ENCODE measurements at regions not wholly inside any gene's neighbourhood (a gene's known extent, or its start where the extent isn't known, plus 50 kb on each side); places are given as distances from the start of the nearest gene placed in this dataset.

DNA sequence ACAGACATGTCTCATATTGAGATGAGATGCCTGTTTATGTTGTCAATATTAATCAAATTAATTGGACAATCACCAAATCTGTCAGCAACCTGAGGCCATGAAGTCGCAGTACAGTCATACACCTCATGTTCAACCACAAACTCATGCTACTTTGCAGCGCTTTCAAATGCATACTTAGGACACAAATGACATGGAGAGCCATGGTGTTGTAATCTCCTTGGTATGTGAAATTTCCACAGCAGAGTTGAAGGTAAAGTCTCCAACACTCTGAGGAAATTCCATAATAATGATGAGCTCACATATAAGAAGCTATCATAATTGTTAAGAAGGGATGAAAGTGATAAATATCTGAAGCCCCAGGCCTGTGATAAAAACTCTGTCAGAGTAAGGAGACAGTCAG is 873.9 kb downstream of the MCTP2 start:
- Histone ChIP-seq H3K4me1 (ENCODE audit: insufficient read depth, low read length) (no peaks in the 10 kb centered on the region), H3K36me3 (replicated peaks in 1 of 2; ENCODE audit: control insufficient read depth in 1 of 2, insufficient read depth in 2 of 2, low read length in 2 of 2) (no peaks in the 10 kb centered on the region), H2AFZ (ENCODE audit: low read length) (no peak overlapping the region), H3K27me3 (ENCODE audit: control insufficient read depth in 1 of 2, insufficient read depth in 2 of 2, low read length in 2 of 2) (no peaks in the 10 kb centered on the region), H3K27ac (ENCODE audit: extremely low read length, insufficient read depth, low read length) (no peak overlapping the region), H3K4me3 (replicated peaks in 1 of 3; ENCODE audit: insufficient read depth in 1 of 3, low read depth in 2 of 3, low read length in 3 of 3) (no peak overlapping the region), H3K9me3 (ENCODE audit: low read length) (peaks cover 82% of the 10 kb centered on the region), H3K9ac (ENCODE audit: insufficient read depth, low read depth, low read length) (no peak overlapping the region), H4K20me1 (ENCODE audit: insufficient read depth, low read length) (no peaks in the 10 kb centered on the region), H3K79me2 (ENCODE audit: insufficient read depth, low read length) (no peaks in the 10 kb centered on the region), H3K4me2 (ENCODE audit: low read depth, low read length) (no peak overlapping the region)
- in situ Hi-C loops (cut with HindIII; ENCODE audit: extremely low pct_ligation_motif_present, low pct_unique_long_range_greater_than_20kb) (no loop called here), intact Hi-C loops (cut with micrococcal nuclease; ENCODE audit: unreplicated experiment) (no loop called here)
- TF ChIP-seq, protein P1, sequence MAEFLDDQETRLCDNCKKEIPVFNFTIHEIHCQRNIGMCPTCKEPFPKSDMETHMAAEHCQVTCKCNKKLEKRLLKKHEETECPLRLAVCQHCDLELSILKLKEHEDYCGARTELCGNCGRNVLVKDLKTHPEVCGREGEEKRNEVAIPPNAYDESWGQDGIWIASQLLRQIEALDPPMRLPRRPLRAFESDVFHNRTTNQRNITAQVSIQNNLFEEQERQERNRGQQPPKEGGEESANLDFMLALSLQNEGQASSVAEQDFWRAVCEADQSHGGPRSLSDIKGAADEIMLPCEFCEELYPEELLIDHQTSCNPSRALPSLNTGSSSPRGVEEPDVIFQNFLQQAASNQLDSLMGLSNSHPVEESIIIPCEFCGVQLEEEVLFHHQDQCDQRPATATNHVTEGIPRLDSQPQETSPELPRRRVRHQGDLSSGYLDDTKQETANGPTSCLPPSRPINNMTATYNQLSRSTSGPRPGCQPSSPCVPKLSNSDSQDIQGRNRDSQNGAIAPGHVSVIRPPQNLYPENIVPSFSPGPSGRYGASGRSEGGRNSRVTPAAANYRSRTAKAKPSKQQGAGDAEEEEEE (CRISPR knock-in tag; IDR thresholded peaks at IDR 0.05; ENCODE audit: borderline replicate concordance) = no peak
- WGBS (ENCODE audit: low lambda C conversion rate) = 24% methylated on average over 2 of the region's 2 CpGs
- no TSS peak for BruUV-seq (replicated peaks)
- DNase-seq (ENCODE audit: low spot score) = no peak
- ChIA-PET POLR2A (no interaction called here), CTCF (ENCODE audit: low intra/inter-chr PET ratio, low total read pairs) (no interaction called here)
- no peak for ATAC-seq
- no peak for FAIRE-seq

DNA sequence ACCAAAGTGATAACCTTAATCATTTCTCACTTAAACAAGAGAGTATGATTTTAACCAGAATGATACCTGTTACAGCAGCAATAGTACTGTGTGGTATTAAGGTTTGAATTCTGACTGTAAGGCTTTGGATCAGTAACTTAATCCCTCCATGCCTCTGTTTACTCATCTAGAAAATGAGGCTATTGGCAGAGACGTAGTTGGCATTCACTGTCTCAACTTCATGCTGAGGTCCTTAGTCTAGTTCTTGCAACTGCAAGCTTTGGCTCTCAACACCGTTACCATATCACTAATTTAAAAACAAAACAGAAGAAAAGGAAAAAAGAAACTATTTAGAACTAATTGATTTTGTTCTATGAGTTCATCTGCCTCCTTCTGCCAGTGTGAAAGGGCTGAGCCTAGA is 875.4 kb downstream of the MCTP2 start:
- H3K9ac ChIP-seq (ENCODE audit: insufficient read depth, low read depth, low read length) = no peak overlapping the region
- no peaks in the 10 kb centered on the region for H3K79me2 ChIP-seq (ENCODE audit: insufficient read depth, low read length)
- intact Hi-C loops (cut with micrococcal nuclease; ENCODE audit: unreplicated experiment) = no loop called here
- H3K4me3 ChIP-seq (replicated peaks in 1 of 3; ENCODE audit: insufficient read depth in 1 of 3, low read depth in 2 of 3, low read length in 3 of 3) = no peak overlapping the region
- H3K4me2 ChIP-seq (ENCODE audit: low read depth, low read length) = no peak overlapping the region
- no peaks in the 10 kb centered on the region for H3K27me3 ChIP-seq (ENCODE audit: control insufficient read depth in 1 of 2, insufficient read depth in 2 of 2, low read length in 2 of 2)
- in situ Hi-C loops (cut with HindIII; ENCODE audit: extremely low pct_ligation_motif_present, low pct_unique_long_range_greater_than_20kb) = no loop called here
- 7% methylated on average over 2 of the region's 2 CpGs for WGBS (ENCODE audit: low lambda C conversion rate)
- ChIA-PET POLR2A (no interaction called here), CTCF (ENCODE audit: low intra/inter-chr PET ratio, low total read pairs) (no interaction called here)
- ATAC-seq = no peak
- no peak overlapping the region for H3K27ac ChIP-seq (ENCODE audit: extremely low read length, insufficient read depth, low read length)
- H2AFZ ChIP-seq (ENCODE audit: low read length) = no peak overlapping the region
- no peaks in the 10 kb centered on the region for H3K36me3 ChIP-seq (replicated peaks in 1 of 2; ENCODE audit: control insufficient read depth in 1 of 2, insufficient read depth in 2 of 2, low read length in 2 of 2)
- H3K9me3 ChIP-seq (ENCODE audit: low read length) = peaks cover 86% of the 10 kb centered on the region
- BruUV-seq (replicated peaks) = no TSS peak
- no peak for DNase-seq (ENCODE audit: low spot score)
- FAIRE-seq = no peak
- no peaks in the 10 kb centered on the region for H4K20me1 ChIP-seq (ENCODE audit: insufficient read depth, low read length)
- no peaks in the 10 kb centered on the region for H3K4me1 ChIP-seq (ENCODE audit: insufficient read depth, low read length)
- no peak for TF ChIP-seq EZH2 (conservative IDR thresholded peaks at IDR 0.05; ENCODE audit: low read depth, low read length)
- no peak for TF ChIP-seq ZSCAN9 (CRISPR knock-in tag; IDR thresholded peaks at IDR 0.05; ENCODE audit: borderline replicate concordance)
- TF ChIP-seq FOXJ3 (CRISPR knock-in tag; IDR thresholded peaks at IDR 0.05; ENCODE audit: borderline replicate concordance) = no peak
- no peak for TF ChIP-seq HNF4G (IDR thresholded peaks at IDR 0.05; ENCODE audit: borderline replicate concordance, low read depth, low read length)
- TF ChIP-seq HNF4G (CRISPR knock-in tag; IDR thresholded peaks at IDR 0.05; ENCODE audit: borderline replicate concordance, low read depth) = no peak
- TF ChIP-seq, protein P2, sequence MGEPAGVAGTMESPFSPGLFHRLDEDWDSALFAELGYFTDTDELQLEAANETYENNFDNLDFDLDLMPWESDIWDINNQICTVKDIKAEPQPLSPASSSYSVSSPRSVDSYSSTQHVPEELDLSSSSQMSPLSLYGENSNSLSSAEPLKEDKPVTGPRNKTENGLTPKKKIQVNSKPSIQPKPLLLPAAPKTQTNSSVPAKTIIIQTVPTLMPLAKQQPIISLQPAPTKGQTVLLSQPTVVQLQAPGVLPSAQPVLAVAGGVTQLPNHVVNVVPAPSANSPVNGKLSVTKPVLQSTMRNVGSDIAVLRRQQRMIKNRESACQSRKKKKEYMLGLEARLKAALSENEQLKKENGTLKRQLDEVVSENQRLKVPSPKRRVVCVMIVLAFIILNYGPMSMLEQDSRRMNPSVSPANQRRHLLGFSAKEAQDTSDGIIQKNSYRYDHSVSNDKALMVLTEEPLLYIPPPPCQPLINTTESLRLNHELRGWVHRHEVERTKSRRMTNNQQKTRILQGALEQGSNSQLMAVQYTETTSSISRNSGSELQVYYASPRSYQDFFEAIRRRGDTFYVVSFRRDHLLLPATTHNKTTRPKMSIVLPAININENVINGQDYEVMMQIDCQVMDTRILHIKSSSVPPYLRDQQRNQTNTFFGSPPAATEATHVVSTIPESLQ (CRISPR knock-in tag; conservative IDR thresholded peaks at IDR 0.05) = no peak
- TF ChIP-seq ZNF660 (CRISPR knock-in tag; IDR thresholded peaks at IDR 0.05; ENCODE audit: borderline replicate concordance, low read depth) = no peak
- TF ChIP-seq, protein P3, sequence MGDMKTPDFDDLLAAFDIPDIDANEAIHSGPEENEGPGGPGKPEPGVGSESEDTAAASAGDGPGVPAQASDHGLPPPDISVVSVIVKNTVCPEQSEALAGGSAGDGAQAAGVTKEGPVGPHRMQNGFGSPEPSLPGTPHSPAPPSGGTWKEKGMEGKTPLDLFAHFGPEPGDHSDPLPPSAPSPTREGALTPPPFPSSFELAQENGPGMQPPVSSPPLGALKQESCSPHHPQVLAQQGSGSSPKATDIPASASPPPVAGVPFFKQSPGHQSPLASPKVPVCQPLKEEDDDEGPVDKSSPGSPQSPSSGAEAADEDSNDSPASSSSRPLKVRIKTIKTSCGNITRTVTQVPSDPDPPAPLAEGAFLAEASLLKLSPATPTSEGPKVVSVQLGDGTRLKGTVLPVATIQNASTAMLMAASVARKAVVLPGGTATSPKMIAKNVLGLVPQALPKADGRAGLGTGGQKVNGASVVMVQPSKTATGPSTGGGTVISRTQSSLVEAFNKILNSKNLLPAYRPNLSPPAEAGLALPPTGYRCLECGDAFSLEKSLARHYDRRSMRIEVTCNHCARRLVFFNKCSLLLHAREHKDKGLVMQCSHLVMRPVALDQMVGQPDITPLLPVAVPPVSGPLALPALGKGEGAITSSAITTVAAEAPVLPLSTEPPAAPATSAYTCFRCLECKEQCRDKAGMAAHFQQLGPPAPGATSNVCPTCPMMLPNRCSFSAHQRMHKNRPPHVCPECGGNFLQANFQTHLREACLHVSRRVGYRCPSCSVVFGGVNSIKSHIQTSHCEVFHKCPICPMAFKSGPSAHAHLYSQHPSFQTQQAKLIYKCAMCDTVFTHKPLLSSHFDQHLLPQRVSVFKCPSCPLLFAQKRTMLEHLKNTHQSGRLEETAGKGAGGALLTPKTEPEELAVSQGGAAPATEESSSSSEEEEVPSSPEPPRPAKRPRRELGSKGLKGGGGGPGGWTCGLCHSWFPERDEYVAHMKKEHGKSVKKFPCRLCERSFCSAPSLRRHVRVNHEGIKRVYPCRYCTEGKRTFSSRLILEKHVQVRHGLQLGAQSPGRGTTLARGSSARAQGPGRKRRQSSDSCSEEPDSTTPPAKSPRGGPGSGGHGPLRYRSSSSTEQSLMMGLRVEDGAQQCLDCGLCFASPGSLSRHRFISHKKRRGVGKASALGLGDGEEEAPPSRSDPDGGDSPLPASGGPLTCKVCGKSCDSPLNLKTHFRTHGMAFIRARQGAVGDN (CRISPR knock-in tag; IDR thresholded peaks at IDR 0.05) = no peak
- no peak for TF ChIP-seq WIZ (CRISPR knock-in tag; IDR thresholded peaks at IDR 0.05)
- TF ChIP-seq GATAD2A (CRISPR knock-in tag; IDR thresholded peaks at IDR 0.05) = no peak
- no peak for TF ChIP-seq TOPORS (CRISPR knock-in tag; IDR thresholded peaks at IDR 0.05)
